ENCODE measurements at regions not wholly inside any gene's neighbourhood (a gene's known extent, or its start where the extent isn't known, plus 50 kb on each side); places are given as distances from the start of the nearest gene placed in this dataset.
"Not testable (repeated sequence)": the region's sequence is repeated elsewhere in the genome, so short reads cannot be mapped to it uniquely, and the experiment has no call there.

DNA sequence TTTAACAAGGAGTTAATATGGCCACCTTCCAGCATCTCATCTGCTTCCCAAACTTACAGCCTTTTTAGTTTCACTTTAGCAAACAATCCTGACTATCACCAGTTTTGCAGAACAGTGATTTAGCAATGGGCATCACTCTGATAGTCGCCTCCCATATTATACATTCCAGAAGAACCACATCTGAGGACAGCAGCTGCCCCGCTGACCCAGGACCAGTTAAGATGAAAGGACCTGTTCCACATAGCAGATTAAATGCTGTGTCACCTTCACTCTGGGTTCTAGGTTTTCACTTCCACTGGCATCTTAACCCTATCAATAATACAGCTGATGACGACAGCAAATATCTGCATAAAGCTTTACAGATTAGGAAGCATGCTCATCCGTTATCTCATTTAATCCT, 99.8 kb downstream of the TRIM69 start:
- Mint-ChIP-seq H3K36me3 (no peaks in the 10 kb centered on the region), H3K9me3 (no peaks in the 10 kb centered on the region), H3K4me1 (no peaks in the 10 kb centered on the region), H3K4me3 (no peak overlapping the region), H3K27ac (no peak overlapping the region), H3K27me3 (no peaks in the 10 kb centered on the region)
- no peak for ATAC-seq (ENCODE audit: low read depth)
- no peak for DNase-seq (ENCODE audit: low spot score in 2 of 2)

DNA sequence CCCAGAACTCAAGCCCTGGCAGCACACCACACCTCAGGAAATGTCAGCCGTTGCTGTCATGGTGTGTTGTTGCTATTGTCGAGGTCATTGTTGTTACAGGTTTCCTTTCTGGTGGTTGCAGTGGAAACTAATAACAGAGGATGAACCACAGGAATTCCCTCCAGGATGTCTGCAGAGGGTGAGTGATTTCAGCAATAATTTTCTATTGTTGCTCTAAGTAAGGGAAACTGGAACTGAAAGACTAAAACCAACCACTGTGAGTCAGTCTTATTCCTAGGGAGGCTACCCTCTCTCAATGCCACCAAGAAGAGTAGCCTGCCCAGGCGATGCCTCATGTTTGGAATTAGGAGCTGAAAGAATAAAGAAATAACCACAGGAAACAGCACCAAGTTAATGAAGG, 102.6 kb downstream of the TRIM69 start:
- not testable (repeated sequence) for DNase-seq (ENCODE audit: low spot score in 2 of 2); H3K9me3 Mint-ChIP-seq; ATAC-seq (ENCODE audit: low read depth); H3K36me3 Mint-ChIP-seq; H3K27ac Mint-ChIP-seq; H3K4me3 Mint-ChIP-seq; H3K27me3 Mint-ChIP-seq; H3K4me1 Mint-ChIP-seq

DNA sequence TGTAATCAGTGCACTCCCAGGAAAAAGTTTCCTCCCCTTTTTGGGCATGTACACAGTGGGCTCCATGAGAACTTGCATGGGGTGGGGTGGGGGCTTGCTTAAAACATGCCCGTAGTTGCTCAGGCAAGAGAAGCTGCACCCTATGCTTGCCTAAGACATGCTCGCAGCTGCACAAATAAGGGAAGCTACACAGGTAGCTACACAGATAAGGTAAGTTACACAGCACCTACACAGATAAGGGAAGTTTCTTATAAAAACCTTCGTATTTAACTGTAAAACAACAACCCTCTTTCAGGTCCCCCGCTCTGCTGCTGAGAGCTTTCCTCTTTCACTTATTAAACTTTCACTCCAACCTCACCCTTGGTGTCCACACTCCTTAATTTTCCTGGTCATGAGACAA, 105.4 kb downstream of the TRIM69 start:
- H3K4me1 Mint-ChIP-seq; ATAC-seq (ENCODE audit: low read depth); H3K27ac Mint-ChIP-seq; H3K36me3 Mint-ChIP-seq; H3K9me3 Mint-ChIP-seq; DNase-seq (ENCODE audit: low spot score in 2 of 2); H3K27me3 Mint-ChIP-seq; H3K4me3 Mint-ChIP-seq: not testable (repeated sequence)

DNA sequence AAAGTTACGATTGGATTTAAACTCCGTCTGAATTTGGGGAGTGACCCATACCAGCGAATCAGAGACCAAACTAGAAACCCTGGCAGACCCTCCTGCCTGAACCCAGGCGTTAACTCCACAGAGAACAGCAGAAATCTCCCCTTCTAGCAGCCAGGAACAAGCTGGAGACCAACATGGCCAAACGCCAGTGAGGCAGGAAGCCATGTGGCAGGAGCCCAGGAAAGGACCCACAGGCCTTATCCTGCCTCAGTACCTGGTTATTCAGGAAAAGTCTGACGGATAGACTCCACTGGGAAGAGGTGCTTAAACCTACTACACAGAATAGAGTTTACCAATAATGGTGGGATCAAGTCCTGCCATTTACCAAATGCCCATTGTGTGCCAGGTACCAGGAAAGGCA, 106.6 kb downstream of the TRIM69 start:
- DNase-seq (ENCODE audit: low spot score in 2 of 2); H3K4me1 Mint-ChIP-seq; H3K27ac Mint-ChIP-seq; H3K27me3 Mint-ChIP-seq; H3K36me3 Mint-ChIP-seq; ATAC-seq (ENCODE audit: low read depth); H3K4me3 Mint-ChIP-seq; H3K9me3 Mint-ChIP-seq: not testable (repeated sequence)

DNA sequence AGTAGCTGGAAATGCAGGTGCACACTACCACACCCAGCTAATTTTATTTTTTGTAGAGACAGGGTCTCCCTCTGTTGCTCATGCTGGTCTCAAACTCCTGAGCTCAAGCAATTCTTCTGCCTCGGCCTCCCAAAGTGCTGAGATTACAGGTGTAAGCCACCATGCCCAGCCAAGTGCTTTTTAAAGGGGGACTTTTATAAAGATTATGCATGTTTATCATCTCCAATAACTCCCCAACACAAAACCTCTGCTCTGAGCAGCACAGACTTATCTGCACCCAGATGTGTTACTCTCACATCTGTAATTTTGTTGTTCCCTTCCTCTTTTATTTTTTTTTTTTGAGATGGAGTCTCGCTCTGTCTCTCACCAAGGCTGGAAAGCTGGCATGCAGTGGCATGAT, 108.6 kb downstream of the TRIM69 start:
- H3K36me3 Mint-ChIP-seq; H3K4me1 Mint-ChIP-seq; H3K9me3 Mint-ChIP-seq; H3K27ac Mint-ChIP-seq; DNase-seq (ENCODE audit: low spot score in 2 of 2); H3K27me3 Mint-ChIP-seq; H3K4me3 Mint-ChIP-seq: not testable (repeated sequence)
- ATAC-seq (ENCODE audit: low read depth): peak; percentile 72

DNA sequence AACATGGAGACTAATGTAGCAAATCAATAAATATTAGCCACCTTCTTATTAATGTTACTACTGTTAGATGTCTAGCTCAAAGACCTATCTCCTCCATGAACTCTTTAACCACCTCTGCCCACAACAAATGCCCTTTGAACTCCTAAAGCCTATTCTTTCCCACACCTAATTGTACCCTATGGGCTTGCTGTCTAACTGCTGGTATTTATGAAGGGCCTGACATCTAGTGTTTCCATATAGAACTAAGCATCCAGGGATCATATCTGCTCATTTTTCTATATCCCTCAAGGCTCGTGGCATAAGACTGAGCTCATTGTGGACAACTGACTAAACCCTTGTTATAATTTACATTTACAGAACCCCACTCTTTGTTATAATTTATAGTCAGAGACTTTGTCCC, 109.8 kb downstream of the TRIM69 start:
- not testable (repeated sequence) for H3K9me3 Mint-ChIP-seq; H3K4me1 Mint-ChIP-seq; ATAC-seq (ENCODE audit: low read depth); H3K4me3 Mint-ChIP-seq; H3K27me3 Mint-ChIP-seq; DNase-seq (ENCODE audit: low spot score in 2 of 2); H3K27ac Mint-ChIP-seq; H3K36me3 Mint-ChIP-seq

DNA sequence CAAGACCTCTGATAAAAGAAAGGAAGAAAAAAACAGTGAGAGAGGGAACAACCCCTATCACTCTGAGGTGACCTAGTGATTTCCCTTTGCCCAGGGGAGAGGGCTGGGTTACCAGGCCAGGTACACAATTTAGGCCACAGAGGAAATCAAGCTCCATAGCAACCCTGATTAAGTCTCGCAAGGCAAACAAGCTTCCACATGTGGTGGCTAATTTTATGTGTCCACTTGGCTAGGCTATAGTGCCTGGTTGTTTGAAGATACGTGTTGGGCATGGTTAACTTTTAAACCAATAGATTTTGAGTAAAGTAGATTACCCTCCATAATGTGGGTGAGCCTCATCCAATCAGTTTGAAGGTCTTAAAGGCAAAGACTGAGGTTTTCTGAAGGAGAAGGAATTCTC, 108.9 kb upstream of the TERB2 start:
- H3K27me3 Mint-ChIP-seq: not testable (repeated sequence)

DNA sequence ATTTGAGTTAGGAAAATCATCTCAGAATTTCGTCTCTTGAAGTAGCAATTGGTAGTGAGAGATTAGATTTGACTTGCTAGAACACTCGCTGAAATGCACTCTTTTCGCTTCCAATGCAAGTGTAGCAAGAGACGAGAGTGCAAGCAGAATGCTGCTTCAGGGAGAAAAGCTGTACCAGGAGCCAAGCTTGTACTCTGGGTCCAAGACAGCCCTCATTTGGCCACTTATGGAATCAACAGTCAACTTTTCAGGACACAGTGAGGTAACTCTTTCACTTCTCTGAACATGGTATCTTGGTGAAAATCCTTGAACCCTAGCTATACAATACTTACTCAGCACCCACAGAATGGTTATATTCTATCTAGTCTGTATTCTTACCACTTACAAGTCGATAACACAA, 107.6 kb upstream of the TERB2 start:
- not testable (repeated sequence) for ATAC-seq (ENCODE audit: low read depth); H3K27ac Mint-ChIP-seq; H3K9me3 Mint-ChIP-seq; H3K27me3 Mint-ChIP-seq; H3K4me1 Mint-ChIP-seq; H3K4me3 Mint-ChIP-seq; H3K36me3 Mint-ChIP-seq; DNase-seq (ENCODE audit: low spot score in 2 of 2)

More for the DNA sequence above, 108.9 kb upstream of the TERB2 start:
- not testable (repeated sequence) for H3K4me1 Mint-ChIP-seq; H3K27ac Mint-ChIP-seq; H3K4me3 Mint-ChIP-seq; H3K9me3 Mint-ChIP-seq; ATAC-seq (ENCODE audit: low read depth); H3K36me3 Mint-ChIP-seq; DNase-seq (ENCODE audit: low spot score in 2 of 2)

DNA sequence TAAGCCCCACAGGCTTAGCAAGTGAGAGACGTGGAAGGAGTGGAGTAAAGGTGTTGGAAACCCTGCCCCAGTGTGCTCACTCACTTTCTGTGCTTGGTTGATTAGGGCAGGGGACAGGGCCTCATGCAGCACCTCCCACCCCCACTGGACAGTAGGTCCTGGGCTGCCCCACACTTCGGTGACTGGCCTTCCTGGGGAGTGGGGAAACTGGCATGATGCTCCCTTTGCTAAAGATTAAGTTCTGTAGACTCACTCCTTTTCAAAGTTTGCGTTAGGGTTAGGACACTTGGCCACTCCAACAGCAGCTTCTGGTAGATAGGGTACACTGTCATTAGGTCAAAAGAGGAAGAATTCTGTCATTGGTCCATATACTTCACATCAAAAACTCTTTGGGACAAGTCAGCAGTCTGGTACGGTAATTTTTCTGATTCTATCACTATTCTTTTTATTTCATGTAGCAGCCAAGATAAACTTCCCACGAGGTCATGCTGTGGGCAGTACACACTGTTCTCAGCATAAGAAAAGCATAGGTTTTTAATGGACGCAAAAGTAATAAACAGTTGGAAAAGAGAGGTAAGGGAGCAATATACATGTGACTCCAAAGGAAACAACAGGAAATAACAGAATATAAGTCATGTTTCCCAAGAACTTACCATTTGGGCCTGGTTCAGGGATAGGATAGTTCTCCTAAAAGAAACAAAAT, 106.6 kb upstream of the TERB2 start:
- ATAC-seq (ENCODE audit: low read depth); H3K27me3 Mint-ChIP-seq; DNase-seq (ENCODE audit: low spot score in 2 of 2); H3K9me3 Mint-ChIP-seq; H3K27ac Mint-ChIP-seq; H3K36me3 Mint-ChIP-seq; H3K4me3 Mint-ChIP-seq; H3K4me1 Mint-ChIP-seq: not testable (repeated sequence)

DNA sequence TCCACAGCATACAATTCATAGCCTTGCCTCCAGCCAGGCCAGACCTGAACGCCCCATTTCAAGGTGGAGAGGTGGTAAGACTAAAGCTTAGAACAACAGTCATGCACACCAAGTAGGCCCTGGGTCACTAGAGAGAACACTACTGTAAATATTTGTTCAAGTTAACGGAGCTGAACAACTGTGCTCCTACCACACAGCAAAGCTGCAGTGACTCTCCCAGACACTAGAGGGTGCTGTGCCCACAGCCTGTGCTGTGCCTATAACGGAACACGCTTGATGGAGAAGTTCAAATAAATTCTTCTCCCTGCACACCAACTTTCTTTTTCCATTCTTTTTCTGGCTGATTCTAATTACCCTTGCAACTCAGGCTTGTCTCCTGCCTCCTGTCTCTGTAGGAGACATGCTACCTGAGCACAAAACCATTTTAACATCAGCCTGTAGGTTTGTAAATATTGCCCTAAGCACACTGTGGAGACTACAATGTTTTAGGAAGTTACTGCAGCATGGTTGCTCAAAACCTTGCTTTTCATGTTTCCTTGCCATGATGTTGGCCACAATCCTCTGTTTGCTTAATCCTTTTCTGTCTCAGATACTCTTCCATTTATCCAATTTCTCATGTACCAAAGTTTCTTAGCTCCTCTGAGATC, 103.1 kb upstream of the TERB2 start:
- H3K9me3 Mint-ChIP-seq, H3K4me1 Mint-ChIP-seq, H3K36me3 Mint-ChIP-seq, H3K27me3 Mint-ChIP-seq: not testable (repeated sequence)
- peak; percentile 68 to 70 for DNase-seq (ENCODE audit: low spot score in 2 of 2)
- peak overlapping the region; percentile 40 for H3K4me3 Mint-ChIP-seq
- peak; percentile 96 for ATAC-seq (ENCODE audit: low read depth)
- peak overlapping the region; percentile 31 for H3K27ac Mint-ChIP-seq

DNA sequence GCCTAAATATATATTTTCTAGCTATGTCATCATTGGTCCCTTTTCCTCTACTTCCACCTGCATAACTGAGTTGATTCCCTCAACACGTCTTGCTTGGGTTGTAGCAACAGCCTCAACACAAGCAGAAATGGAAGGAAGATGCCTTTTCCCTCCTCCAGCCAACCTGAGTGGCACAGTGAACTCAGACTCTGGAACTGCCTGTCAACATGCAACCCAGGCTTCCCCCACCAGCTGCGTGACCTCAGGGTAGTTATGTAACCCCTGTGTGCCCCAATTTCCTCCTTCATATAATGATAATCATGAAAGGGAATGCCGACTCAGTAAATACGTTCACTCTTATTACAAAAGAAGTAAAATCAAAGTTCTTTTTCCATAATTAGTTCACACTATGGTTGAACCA, 101.8 kb upstream of the TERB2 start:
- not testable (repeated sequence) for ATAC-seq (ENCODE audit: low read depth); H3K9me3 Mint-ChIP-seq; H3K27me3 Mint-ChIP-seq; H3K36me3 Mint-ChIP-seq; H3K27ac Mint-ChIP-seq; H3K4me3 Mint-ChIP-seq; H3K4me1 Mint-ChIP-seq; DNase-seq (ENCODE audit: low spot score in 2 of 2)

DNA sequence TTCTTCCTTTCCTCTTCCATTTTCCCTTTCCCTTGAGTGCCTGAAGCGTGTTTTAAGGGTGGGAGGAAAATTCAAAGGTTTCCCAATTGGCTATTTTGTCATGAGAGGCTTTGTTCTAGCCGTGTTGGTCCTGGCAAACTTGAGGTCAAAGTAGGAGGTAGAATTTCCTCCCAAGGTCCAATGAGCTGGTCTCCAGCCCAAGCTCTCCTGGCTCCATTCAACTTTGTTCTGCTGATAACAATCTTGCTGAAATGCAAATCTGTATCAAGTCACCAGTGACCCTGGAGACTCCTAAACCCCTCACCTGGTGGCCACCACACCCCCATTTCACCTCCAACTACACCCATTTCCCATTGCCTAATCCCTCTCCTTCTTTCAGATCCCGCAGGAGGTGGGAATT, 100.2 kb upstream of the TERB2 start:
- H3K4me3 Mint-ChIP-seq; H3K36me3 Mint-ChIP-seq; ATAC-seq (ENCODE audit: low read depth); H3K27me3 Mint-ChIP-seq; H3K4me1 Mint-ChIP-seq; H3K9me3 Mint-ChIP-seq; DNase-seq (ENCODE audit: low spot score in 2 of 2); H3K27ac Mint-ChIP-seq: not testable (repeated sequence)

DNA sequence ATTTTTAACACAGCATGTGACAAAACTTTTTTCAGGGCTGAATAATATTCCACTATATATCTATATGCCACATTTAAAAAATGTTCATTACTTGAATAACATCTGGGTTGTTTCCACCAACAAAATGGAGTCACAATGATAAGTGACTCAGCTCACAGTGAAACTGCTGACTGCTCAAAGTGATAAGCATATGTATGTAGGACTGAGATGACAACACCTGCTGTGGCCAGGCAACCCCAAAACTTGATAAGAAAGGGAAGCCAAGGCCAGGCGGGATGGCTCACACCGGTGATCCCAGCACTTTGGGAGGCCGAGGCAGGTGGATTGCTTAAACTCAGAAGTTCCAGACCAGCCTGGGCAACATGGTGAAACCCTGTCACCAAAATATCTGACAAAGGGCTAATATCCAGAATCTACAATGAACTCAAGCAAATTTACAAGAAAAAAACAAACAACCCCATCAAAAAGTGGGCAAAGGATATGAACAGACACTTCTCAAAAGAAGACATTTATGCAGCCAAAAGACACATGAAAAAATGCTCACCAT, 99.2 kb upstream of the TERB2 start:
- not testable (repeated sequence) for H3K27me3 Mint-ChIP-seq; DNase-seq (ENCODE audit: low spot score in 2 of 2); H3K9me3 Mint-ChIP-seq; ATAC-seq (ENCODE audit: low read depth); H3K4me1 Mint-ChIP-seq; H3K4me3 Mint-ChIP-seq; H3K27ac Mint-ChIP-seq; H3K36me3 Mint-ChIP-seq

DNA sequence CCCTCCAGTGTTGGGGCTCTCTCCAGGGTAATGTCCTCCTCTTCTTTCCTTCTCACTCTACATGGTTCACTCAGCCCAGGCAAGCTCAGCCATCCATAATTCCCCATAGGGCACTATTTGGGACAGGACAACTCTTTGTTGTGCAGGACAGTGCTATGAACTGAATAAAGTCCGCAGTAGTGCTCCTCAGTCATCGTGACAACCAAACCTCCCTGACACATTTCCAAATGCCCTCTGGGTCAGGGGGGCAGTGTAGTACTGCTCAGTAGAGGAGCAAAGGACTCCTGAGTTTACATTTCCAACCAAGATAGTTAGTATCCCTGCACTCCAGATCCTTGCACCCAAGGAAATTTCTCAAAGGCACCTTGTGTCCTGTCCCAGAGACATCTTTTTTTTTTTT, 97.4 kb upstream of the TERB2 start:
- not testable (repeated sequence) for ATAC-seq (ENCODE audit: low read depth); H3K4me1 Mint-ChIP-seq; H3K27ac Mint-ChIP-seq; H3K9me3 Mint-ChIP-seq; H3K27me3 Mint-ChIP-seq; H3K36me3 Mint-ChIP-seq; H3K4me3 Mint-ChIP-seq; DNase-seq (ENCODE audit: low spot score in 2 of 2)

DNA sequence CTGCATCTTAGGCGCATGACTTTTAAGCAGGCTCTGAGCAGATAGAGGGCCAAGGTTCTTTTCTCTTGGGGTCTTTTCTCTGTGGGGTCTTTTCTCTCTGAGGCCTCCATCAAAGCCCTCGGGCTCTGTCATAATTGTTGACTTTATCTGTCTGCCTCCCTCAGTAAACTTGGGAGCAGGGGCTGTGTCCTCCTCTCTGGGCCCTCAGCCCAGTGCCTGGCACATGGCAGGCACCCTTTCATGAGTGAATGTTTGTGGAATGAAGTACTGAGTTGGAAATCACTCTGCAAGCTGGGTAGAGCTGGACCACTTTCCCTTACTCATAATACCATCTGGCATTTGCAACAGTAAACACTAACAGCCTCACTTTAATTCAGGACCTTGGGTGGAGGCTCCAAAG, 96.3 kb upstream of the TERB2 start:
- DNase-seq (ENCODE audit: low spot score in 2 of 2); H3K9me3 Mint-ChIP-seq; H3K4me3 Mint-ChIP-seq; H3K4me1 Mint-ChIP-seq; ATAC-seq (ENCODE audit: low read depth); H3K27ac Mint-ChIP-seq; H3K36me3 Mint-ChIP-seq; H3K27me3 Mint-ChIP-seq: not testable (repeated sequence)

Measured in memory B cell (primary cell).